AG04449 (cell line): ENCODE measurements at regions not wholly inside any gene's neighbourhood (a gene's known extent, or its start where the extent isn't known, plus 50 kb on each side); places are given as distances from the start of the nearest gene placed in this dataset.

Experiments
- CTCF ChIA-PET: fragments of 350-600 bp; formaldehyde crosslinking; extraction: SDS; loops from one replicate; lab custom pipeline; 2021; ENCODE audit warnings: antibody characterized with exemption; lab: Yijun Ruan, JAX
- POLR2A ChIA-PET: fragments of 400-600, 350-600 bp; formaldehyde crosslinking; extraction: SDS; loops from one replicate; lab custom pipeline; 2020; ENCODE audit warnings: antibody characterized with exemption, inconsistent platforms; lab: Yijun Ruan, JAX
- DNase-seq: peaks from one replicate; pipeline ENCODE4 v3.0.0-alpha.2; 2010; ENCODE audit warnings: low read depth, low spot score
- H3K4me3 ChIP-seq: 2 replicates; pipeline ENCODE4 v1.5.1; 2011; ENCODE audit warnings: low read depth, mild to moderate bottlenecking, control low read depth, low read length
- CTCF ChIP-seq: IDR thresholded peaks from one replicate; pipeline ENCODE4 v1.5.1; 2011; ENCODE audit warnings: mild to moderate bottlenecking, moderate library complexity, low read length, control low read depth, inconsistent platforms; ENCODE audit not compliant: insufficient read depth; ENCODE audit errors: missing control alignments

- DNase-seq = no peak
- CTCF ChIA-PET = interaction anchor here (1.3 to 1.9 kb wide), 6 partner anchors 45 to 260 kb away, joined by 3 to 7 read pairs (median 4); no protein-coding TSS in a partner anchor
- POLR2A ChIA-PET = no interaction called here
- TF ChIP-seq CTCF = no peak
- H3K4me3 ChIP-seq = no peak overlapping the region
Measured at GRCh38 chr12:15272376-15272775, 49.9 kb upstream of the PTPRO start.
